HG02885 (cell line): ENCODE measurements at regions not wholly inside any gene's neighbourhood (a gene's known extent, or its start where the extent isn't known, plus 50 kb on each side); places are given as distances from the start of the nearest gene placed in this dataset.

Experiments used
- ATAC-seq: cut with Tn5 transposase; IDR thresholded peaks from one replicate; pipeline ENCODE4 v1.9.1; 2021; ENCODE audit warnings: mild to moderate bottlenecking; ENCODE audit not compliant: unreplicated experiment, poor library complexity

- no peak for ATAC-seq
Observed at GRCh38 chr7:41035794-41036193, 667.1 kb downstream of the INHBA start.

GRCh38 chr7:41033500-41033899 lies 669.4 kb downstream of the INHBA start:
- ATAC-seq: no peak

- no peak for ATAC-seq
Observed at GRCh38 chr7:41030673-41031072, 672.2 kb downstream of the INHBA start.

DNA sequence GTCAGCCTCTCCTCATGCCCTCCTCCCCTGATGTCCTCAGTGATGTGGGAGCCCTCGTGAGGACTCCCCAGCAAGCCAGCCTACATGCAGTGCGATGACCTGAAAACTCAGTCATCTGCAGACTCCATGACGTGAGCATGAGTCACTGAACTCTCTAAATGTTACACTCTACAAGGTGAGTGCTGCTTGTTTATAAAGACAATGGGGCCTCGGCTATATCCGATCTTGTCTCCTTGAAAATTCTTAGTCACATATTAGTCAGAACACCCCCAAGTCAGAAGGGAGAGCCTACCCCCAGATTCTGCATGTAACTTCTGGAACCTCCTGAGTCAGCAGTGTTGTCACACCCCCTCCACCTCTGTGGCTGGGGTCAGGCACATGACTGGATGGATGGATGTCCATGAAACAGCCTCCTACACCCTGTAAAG lies 673.8 kb downstream of the INHBA start:
- ATAC-seq: no peak

DNA sequence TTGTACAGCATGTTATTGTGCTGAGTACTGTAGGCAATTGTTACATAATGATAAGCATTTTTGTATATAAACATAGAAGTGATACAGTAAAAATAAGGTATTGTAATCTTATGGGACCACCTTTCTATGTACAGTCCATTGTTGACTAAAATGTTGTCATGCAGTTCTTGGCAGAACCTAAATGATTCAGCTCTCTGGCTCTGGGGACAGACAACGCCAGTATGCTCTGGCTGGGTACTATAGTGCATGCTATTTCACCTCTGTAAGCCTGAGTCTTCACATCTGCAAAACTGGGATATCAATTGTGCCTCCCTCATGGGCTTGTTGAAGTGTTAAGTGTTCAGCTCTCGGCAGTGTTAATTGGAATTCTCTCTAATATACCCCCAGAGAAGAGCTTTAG lies 674.3 kb downstream of the INHBA start:
- ATAC-seq: no peak

DNA sequence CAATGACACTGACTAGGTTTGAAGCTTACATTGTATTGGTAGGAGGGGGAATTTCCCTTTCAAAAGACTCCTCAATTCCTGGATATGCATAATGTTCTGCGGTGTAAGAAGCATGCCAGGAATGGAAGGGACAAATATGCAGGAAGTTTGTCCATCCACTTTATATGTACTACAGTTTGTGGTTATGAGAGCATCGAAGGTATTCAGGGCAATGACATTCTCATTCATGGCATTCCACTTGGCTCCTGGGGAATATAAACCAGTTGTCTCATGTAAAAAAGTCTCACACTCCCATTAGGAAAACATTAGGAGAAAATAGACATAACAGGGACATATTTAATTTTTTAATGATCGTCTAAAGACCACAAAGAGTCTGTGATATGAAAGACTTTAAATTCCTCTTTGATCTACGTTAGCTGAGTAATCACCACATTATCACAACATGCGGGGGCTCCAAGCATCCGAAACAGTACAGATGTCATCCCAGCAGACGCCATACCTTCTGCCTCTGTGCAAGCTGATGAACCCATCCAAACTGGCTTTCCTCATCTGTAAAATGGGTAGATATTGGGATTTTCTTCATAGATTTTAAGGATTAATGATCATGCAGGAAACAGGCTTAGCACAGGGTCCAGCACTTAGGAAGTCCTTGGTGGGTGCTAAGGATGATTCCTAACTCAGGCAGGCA lies 675.3 kb downstream of the INHBA start:
- no peak for ATAC-seq

DNA sequence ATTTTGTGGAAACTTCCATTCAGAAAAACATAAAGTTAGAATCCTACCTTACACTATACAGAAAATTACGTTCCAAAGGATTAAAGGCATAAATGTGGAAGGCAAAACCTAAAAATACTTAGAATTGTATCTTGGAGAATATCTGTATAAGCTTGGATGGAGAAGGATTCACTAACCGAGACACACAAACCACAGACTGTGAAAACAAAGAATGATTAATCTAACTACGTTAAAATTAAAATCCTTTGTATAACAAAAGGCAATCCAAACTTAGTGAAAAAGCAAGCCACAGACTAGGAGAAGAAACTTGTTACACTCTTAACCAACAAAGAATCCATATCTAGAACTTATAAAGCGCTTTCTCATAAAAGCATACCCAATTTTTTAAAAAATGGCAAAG lies 678.8 kb downstream of the INHBA start:
- no peak for ATAC-seq

GRCh38 chr7:41020056-41020455 lies 682.8 kb downstream of the INHBA start:
- no peak for ATAC-seq

GRCh38 chr7:41013117-41013516 lies 689.8 kb downstream of the INHBA start:
- no peak for ATAC-seq

DNA sequence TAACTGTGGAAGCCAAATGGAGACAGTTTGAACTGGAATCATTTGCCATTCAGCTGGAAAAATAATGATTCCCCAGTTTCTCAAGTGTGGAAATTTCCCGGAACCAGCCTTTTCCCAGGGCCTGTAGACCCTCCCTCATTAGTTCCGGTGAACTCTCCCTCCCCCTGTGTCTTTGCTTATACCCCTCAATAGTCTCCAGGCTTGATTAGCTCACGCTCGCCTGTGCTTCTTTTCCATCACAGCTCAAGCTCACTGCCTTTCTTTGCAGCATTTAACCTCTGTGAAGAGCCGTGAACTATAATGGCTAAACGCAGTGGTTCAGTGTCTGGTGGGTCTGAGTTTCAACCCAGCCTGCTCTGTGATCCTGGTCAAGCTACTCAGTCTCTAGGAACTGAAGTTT lies 690.8 kb downstream of the INHBA start:
- ATAC-seq: no peak

GRCh38 chr7:41010967-41011366 lies 691.9 kb downstream of the INHBA start:
- ATAC-seq: no peak

- ATAC-seq: no peak
Observed at GRCh38 chr7:41010418-41010817, 692.5 kb downstream of the INHBA start.

DNA sequence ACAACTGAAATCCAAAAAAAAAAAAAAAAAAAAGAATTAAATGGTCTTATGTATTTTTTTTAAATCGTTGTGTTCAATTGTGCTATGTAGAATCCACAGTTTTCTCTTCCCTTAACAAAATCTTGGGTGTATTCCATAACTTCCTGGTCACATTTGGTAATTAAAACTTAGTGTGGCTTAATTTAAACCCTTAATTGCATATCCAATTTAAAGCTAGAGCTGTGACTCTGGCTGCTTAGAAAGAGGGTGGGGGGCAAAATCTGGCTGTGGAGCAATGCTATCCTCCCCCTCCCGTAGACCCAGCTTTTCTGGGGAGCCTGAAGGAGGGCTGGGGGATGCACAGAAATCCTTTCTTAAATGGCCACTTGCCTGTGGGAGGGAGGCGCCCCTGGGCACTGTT lies 695.1 kb downstream of the INHBA start:
- no peak for ATAC-seq

DNA sequence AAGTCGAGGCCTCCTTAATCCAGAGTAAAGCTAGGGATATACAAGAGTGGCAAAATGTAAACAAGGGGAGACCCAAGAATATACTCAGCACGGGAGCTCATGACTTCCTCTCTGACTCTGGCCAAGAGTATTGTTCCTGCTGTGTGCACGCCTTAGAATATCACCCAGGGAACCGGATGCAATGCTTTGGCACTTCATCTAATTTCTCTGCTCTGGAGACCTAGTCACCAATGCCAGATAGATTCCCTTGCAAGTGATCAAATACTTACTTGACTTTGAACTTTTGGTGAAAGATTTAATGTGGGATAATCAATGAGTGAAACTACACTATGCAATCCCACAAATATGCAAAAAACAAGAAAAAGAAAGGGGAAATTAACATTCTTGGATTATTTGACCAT lies 695.5 kb downstream of the INHBA start:
- no peak for ATAC-seq

- no peak for ATAC-seq
Observed at GRCh38 chr7:41006306-41006995, 696.4 kb downstream of the INHBA start.

DNA sequence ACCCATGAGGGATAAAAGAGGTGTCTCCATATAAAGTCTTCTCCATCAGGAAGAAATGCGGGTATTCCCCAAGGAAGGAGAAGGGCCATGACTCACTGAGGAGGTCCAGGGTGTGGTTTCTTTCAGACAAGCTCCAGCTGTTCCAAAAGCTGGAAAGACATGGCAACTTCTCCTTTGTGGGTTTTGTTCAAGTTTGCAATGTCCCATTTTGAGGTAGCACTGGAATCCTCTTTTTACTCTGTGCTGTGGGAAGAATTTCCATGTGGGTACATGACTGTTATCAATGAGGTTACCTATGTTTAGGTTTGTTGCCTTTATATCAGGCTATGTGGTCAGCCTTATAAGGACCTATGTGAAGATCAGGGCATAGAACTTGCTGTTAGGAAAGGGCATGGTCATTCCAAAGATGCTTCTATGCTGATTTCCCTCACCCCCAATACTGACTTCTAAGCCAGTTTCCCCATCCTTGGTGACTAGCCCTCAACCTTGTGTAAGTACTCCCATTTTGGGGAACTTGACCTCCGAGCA lies 697.5 kb downstream of the INHBA start:
- no peak for ATAC-seq

DNA sequence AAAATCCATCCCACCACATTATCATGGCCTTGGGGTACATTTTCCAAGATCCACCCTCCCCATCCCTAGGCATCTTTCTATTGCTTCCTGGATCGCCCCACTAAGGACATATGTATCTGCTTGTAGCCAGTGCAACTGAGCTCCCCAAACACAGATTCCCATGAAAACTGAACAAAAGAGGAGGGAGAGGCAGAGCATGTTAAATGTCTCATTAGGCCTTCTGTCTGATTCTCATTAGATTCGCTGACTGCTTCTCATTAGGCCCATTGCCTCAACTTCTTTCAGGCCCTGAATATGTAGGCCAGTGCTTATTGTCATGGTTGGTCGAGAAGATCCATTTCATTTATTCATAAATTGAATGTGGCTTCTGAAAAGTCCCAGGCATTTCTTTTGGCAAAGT lies 698.9 kb downstream of the INHBA start:
- no peak for ATAC-seq

DNA sequence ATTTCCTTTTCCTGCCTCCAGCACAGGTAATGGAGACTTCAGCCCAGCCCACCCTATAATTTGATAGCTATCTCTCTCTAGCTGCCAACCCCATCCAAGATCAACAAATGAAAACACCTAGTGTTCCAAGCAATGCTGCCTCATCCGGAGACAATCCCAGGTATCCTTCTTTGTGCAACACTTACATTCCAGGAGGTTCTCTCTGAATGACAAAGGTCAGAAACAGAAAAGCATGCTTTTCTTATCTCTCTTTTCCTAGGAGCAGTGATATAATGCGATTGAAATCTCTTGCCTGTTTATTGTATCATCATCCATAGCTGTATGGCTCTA lies 699.3 kb downstream of the INHBA start:
- ATAC-seq: no peak

DNA sequence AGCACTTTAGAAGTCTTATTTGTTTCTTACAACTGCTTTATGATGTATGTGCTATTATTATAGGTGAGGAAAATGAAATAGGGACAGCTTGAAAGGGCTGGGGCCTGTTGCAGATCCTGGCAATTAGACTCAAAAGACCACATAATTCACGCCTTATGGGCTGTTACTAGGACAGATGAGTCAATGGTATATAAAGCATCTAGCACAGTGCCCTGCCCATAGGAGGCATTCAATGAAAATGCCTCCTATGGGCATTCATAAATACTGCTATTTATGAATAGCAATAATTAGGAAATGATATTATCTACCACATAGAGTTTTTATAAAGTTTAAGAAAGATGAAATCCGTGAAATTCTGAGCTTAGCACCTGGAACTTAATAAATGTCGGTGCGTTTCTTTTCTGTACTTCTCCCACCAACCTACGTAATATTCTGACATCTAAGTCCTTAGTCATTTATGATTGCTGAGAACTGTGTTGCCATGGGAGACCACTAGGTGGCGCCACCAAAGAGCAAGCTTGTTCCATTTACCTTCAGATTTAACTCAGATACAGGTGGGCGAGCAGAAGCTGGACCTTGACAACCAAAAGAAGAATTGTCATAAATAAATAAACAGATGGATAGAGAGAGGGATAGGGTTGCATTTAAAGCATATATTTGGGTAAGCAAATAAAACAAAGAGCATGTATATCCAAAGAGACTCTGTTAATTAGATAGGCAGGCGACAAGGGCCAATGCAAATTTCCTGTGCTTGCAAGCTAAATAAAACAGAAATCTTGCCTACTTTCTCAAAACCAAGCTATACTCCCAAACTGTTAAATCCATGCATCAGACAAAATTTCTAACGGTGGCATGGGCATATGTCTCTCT lies 699.9 kb downstream of the INHBA start:
- ATAC-seq: peak; percentile 80

DNA sequence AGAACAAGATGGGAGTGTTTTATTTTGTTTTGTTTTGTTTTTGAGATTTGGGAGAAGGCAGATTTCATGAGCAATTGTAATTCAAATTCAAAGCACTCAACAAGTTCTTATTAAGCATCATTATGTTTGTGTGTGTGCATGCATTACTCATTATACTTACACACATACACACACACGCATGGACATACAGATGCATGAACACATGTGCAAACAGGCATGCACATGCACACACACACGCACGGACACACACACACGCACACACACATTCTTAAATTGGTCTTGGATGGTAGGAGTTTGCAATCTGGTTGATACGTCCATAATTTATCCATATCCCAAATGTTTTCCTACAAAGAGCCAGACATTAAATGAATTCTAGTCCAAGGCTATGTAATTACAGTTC lies 702.8 kb downstream of the INHBA start:
- ATAC-seq: no peak

DNA sequence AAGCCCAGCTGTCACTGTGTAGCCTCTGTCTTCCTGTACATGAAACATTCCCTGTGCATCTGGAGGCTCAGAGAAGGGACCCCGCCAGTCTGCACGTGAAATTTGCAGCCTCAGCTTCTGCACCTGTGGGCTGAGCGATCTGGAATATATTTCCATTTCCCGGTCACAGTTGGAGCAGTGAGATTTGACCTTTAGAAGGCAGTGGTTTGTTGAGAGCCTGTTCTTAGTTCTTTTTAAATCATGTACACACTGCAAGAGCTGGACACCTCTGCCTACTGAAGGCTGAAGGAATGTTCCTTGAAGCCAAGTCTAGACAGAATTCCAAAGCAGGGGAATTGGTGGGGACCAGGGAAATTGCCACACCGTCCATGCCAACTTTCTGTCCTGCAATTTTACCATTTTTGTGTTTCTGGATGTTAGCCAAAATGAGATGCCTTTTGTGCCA lies 706.6 kb downstream of the INHBA start:
- ATAC-seq: no peak
